ENCODE measurements at regions not wholly inside any gene's neighbourhood (a gene's known extent, or its start where the extent isn't known, plus 50 kb on each side); places are given as distances from the start of the nearest gene placed in this dataset.

DNA sequence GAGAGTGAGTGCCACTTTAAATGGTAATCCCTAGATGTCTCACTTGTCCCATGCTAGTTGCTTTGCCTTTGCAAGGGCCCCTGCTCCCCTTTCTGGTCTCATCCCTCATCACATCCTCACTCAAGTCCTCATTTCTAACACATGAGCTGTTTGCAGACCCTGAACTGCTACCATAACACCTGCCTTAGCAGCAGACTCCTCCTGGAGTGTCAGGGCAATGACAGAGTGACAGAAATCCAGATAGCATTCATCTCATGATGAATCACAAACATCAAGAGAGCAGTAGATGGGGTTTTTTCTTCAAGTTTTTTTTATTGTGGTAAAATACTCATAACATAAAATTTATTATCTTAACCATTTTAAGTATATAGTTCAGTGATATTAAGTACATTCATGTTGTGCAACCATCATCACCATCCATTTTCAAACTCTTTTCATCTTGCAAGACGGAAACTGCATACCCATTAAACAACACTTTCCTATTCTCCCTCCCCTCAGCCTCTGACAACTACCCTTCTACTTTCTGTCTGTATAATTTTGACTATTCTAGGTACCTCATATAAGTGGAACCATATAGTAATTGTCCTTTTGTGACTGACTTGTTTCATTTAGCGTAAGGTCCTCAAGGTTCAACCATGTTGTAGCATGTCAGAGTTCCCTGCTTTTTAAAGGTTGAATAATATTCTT lies 133.2 kb upstream of the RPS6KA3 start:
- Histone ChIP-seq H3K36me3 (replicated peaks; ENCODE audit: control insufficient read depth, insufficient read depth, low read length) (no peaks in the 10 kb centered on the region), H3K27me3 (ENCODE audit: control insufficient read depth, insufficient read depth, low read length) (no peaks in the 10 kb centered on the region), H3K4me3 (ENCODE audit: insufficient read depth, low read depth, low read length) (no peak overlapping the region)
- DNase-seq: no peak

DNA sequence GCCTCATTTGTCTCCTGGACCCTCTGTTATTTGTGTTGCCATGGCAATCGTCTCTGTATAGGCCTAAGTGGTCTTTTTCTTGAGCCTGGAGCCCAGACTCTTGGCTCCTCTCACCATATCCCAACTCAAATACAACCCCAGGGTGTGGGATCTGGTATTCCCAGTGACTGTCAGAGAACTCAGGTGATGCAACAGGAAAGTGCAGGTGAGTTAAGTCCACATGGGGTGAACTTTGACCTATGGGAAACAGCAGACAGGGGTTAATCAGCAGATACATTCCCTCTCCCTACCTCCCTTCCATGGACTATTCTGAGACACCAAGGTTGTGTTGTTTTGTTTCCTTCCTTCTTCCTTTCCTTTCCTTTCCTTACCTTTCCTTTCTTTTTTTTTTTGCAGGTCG lies 130.9 kb upstream of the RPS6KA3 start:
- Histone ChIP-seq H3K27me3 (ENCODE audit: control insufficient read depth, insufficient read depth, low read length) (no peaks in the 10 kb centered on the region), H3K4me3 (ENCODE audit: insufficient read depth, low read depth, low read length) (no peak overlapping the region), H3K36me3 (replicated peaks; ENCODE audit: control insufficient read depth, insufficient read depth, low read length) (no peaks in the 10 kb centered on the region)
- no peak for DNase-seq

DNA sequence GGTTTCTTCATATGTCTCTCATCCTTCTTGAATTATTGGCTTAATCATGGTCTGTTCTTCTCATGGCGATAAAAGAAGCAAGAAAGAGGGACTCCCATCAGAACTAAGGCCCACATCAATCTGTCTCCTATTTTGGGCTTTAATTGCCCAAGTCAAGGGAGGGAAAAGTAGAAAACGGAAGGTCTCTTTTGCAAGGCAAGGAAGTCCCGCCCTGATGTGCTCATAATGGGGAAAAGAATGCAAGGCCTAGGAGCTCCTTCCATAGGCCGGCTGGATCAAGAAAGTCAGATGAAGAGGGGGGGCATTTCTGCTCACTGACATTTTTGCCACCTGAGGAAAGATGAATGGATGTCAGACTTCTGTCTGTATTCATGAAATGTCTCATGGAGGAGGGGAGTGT lies 127.7 kb upstream of the RPS6KA3 start:
- DNase-seq: no peak
- no peak overlapping the region for H3K4me3 ChIP-seq (ENCODE audit: insufficient read depth, low read depth, low read length)
- no peaks in the 10 kb centered on the region for H3K36me3 ChIP-seq (replicated peaks; ENCODE audit: control insufficient read depth, insufficient read depth, low read length)
- no peaks in the 10 kb centered on the region for H3K27me3 ChIP-seq (ENCODE audit: control insufficient read depth, insufficient read depth, low read length)

DNA sequence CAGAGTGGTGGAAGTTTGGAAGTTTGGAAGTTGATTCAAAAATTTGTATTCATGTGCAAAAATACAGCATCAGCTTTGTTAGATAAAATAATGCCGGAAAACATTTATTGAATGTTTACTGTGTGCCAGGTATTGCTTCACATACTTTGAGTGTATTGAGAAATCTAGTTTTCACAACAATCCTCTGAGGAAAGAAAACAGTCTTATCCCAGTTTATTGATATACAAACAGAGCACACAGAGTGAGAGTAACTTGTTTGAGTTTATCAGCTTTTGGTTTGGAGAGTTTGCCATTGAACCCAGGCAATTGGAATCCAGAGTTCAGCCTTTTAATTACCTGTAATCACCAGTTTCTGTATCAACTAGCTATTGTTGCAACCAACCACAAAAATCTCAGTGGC lies 127.2 kb upstream of the RPS6KA3 start:
- no peaks in the 10 kb centered on the region for H3K36me3 ChIP-seq (replicated peaks; ENCODE audit: control insufficient read depth, insufficient read depth, low read length)
- H3K27me3 ChIP-seq (ENCODE audit: control insufficient read depth, insufficient read depth, low read length): no peaks in the 10 kb centered on the region
- DNase-seq: no peak
- no peak overlapping the region for H3K4me3 ChIP-seq (ENCODE audit: insufficient read depth, low read depth, low read length)

DNA sequence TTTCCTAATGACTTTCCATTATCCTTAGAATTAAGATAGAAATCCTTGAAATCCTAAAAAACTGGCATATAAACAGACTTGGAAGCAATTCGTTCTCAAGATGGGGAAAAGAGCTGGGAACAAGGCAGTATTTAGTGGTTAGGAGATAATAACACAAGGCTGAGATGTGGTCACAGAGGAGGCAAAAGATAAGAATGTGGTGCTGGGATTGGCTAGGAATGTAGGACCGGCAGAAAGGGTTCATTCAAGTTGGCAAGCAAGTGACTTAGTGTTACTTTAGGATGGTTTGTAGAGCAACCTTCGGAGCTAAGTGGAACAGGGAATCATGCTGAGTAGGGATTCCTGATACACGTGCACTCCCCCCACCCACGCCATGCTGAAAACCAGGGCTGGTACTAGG lies 121.9 kb upstream of the RPS6KA3 start:
- Histone ChIP-seq H3K27me3 (ENCODE audit: control insufficient read depth, insufficient read depth, low read length) (no peaks in the 10 kb centered on the region), H3K36me3 (replicated peaks; ENCODE audit: control insufficient read depth, insufficient read depth, low read length) (no peaks in the 10 kb centered on the region), H3K4me3 (ENCODE audit: insufficient read depth, low read depth, low read length) (no peak overlapping the region)
- DNase-seq: no peak

DNA sequence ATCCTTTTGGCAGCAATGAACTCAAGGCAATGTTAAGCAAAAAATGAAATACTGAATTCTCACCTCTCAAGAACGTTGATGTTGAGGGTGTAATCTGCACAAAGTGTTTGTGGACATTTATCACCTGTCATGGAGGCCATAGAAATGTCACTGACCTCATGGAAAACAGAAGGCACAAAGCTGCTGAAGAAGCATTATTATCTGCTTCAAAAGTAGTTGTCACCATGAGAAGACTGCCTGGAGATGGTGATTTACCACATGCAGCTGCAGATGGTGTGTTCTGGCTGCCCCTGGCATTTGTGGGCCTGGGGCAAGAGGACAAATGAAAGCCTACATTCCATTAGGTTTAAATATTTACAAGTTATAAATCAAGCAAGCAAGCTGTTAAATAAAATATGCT lies 116.8 kb upstream of the RPS6KA3 start:
- Histone ChIP-seq H3K27me3 (ENCODE audit: control insufficient read depth, insufficient read depth, low read length) (no peaks in the 10 kb centered on the region), H3K4me3 (ENCODE audit: insufficient read depth, low read depth, low read length) (no peak overlapping the region), H3K36me3 (replicated peaks; ENCODE audit: control insufficient read depth, insufficient read depth, low read length) (no peaks in the 10 kb centered on the region)
- no peak for DNase-seq

DNA sequence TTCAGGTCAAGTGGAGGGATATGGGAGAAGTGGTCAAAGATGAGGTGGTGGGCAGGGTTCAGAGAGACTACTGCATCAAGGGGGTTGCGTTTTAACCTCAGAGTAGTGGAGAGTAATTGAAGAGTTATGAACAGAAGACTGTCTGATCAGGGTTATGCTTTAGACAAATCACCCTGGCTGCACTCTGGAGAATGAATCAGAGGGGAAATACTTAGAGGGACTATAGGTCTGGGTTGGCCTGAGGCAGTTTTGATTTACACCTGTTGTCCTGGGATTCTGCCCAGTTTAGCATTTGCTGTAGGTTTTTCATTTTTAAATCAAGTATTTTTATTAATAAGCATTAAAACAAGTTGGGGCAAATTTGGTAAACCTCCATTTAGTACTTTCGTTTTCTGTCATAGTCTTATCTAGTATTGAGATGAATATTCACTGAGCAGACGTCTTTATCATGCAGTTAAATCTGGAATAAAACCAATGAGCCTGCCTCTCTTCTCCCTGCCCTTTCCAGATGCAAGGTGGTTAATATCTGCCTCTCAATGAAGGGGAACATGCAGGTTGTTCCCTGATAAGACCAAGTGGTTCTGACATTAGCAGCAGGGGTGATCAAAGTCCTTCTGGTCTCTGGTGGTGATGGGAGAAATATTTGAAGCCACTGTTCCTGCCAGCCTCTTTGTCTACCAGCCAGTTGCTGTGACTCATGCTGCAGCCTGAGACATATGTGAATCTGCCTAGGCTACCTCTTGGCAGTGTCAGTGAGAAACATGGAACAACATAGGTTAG lies 116.0 kb upstream of the RPS6KA3 start:
- Histone ChIP-seq H3K27me3 (ENCODE audit: control insufficient read depth, insufficient read depth, low read length) (no peaks in the 10 kb centered on the region), H3K36me3 (replicated peaks; ENCODE audit: control insufficient read depth, insufficient read depth, low read length) (no peaks in the 10 kb centered on the region), H3K4me3 (ENCODE audit: insufficient read depth, low read depth, low read length) (no peak overlapping the region)
- DNase-seq: no peak

DNA sequence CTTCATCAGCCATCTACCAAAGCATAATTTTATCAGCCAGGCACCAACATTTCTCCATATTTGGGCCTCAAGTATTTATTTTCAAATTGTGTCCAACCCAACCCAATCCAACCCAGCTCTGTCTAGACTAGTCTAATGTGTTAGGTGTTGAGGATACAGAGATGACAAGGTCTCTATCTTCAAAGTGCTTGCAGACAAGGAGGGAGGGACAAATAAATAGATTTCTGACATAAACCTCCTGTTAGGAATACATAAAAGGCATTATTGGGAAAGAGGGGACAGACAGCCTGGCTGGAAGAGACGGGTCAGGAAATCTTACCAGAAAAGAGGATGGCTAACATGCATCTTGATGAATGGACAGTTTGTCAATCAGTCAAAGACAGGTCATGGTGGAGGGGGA lies 115.4 kb upstream of the RPS6KA3 start:
- H3K4me3 ChIP-seq (ENCODE audit: insufficient read depth, low read depth, low read length): no peak overlapping the region
- no peaks in the 10 kb centered on the region for H3K36me3 ChIP-seq (replicated peaks; ENCODE audit: control insufficient read depth, insufficient read depth, low read length)
- no peak for DNase-seq
- no peaks in the 10 kb centered on the region for H3K27me3 ChIP-seq (ENCODE audit: control insufficient read depth, insufficient read depth, low read length)

DNA sequence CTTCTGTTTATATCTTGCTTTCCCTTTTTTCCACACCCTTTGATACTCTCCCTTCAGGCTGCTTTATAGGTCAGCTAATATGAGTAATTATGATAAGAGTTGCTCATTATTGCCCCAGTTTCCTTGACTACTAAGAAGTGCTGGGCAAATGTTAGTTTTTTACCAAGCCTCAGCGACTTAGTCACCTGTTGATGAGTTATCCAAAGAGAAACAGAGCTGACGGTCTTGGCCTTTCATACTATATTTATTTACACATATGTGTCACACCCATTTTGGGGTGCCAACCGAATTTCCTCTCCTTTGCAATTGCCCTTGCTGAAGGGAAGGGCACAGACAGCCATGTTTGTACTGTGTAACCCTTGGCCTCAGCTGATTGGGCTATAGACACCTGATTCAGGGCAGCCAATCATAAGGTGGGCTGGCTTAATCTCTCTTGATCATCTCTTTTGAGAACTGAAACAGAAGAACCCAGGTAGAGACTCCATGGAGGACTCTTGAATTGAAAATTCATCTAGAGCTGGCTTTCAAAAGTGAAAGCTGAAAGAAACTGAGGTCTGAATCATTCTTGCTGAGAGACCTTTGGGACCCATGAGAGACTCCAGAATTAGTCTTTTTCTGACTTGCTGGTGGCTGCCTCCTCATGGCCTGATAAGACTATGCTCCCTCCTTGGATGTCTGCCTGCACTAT lies 111.7 kb upstream of the RPS6KA3 start:
- no peak for DNase-seq

DNA sequence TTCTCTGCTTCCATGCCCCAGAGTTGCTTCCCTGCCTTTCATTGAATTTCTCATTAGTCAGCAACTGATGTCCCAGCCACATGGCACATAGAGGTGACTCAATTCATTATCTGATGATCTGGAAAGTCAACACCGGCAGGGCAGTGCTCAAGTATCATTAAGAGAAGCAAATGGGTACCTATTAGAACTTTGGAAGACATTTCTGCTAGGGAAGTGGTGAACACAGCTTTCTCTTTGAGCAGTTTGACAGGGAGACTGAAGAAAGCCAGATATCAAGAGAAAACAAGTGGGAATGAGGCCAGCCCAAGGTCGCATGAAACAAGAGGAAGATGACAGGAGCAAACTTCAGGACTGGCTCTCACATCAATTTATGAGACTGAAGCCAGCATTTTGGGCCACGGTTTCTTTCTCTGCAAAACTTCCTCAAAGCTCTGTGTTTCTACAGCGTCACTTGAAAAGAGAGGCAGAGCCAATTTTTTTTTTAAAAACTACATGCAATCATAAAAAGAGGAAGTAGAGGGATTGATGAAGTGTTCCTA lies 108.3 kb upstream of the RPS6KA3 start:
- Histone ChIP-seq H3K27me3 (ENCODE audit: control insufficient read depth, insufficient read depth, low read length) (no peaks in the 10 kb centered on the region), H3K4me3 (ENCODE audit: insufficient read depth, low read depth, low read length) (no peak overlapping the region), H3K36me3 (replicated peaks; ENCODE audit: control insufficient read depth, insufficient read depth, low read length) (no peaks in the 10 kb centered on the region)
- DNase-seq: no peak

More for the DNA sequence above, 111.7 kb upstream of the RPS6KA3 start:
- Histone ChIP-seq H3K36me3 (replicated peaks; ENCODE audit: control insufficient read depth, insufficient read depth, low read length) (no peaks in the 10 kb centered on the region), H3K4me3 (ENCODE audit: insufficient read depth, low read depth, low read length) (no peak overlapping the region), H3K27me3 (ENCODE audit: control insufficient read depth, insufficient read depth, low read length) (no peaks in the 10 kb centered on the region)

DNA sequence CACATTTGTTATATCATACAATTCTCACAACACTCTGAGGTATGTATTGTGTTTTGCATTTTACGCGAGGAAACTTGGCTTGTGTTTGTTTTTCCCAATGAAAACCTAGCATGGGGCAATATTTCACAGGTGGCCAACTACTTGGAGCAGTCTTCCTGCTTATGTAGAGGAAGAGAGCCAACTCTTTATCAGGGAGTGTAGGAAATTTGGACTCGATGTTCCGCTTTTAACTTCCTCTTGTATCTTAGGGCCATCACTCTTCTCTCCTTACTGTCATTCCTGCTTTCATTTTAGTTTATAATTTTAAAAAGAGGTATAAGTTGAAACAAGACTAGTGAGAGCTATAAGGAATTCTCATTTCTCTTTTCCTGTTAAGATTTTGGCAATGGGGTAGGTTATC lies 107.7 kb upstream of the RPS6KA3 start:
- Histone ChIP-seq H3K36me3 (replicated peaks; ENCODE audit: control insufficient read depth, insufficient read depth, low read length) (no peaks in the 10 kb centered on the region), H3K27me3 (ENCODE audit: control insufficient read depth, insufficient read depth, low read length) (no peaks in the 10 kb centered on the region), H3K4me3 (ENCODE audit: insufficient read depth, low read depth, low read length) (no peak overlapping the region)
- no peak for DNase-seq

DNA sequence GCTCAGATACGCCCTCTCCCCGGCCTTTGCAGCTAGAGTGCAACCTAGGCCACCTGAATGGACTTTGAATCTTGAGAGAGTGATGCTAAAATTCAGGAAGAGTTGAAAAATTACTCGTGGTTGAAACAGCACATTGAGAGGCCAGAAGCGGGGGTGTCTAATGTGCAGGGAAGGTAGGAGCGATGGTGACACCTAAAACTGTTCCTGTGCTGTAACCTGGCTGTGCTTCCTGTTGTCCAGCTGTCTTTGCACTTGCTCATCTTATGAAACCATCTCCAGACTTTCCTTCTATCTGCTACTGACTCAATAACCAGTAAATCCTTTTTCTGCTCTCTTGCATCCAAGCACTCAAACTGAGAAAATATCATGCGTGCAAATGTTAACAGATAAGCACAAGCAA lies 106.4 kb upstream of the RPS6KA3 start:
- H3K27me3 ChIP-seq (ENCODE audit: control insufficient read depth, insufficient read depth, low read length): no peaks in the 10 kb centered on the region
- no peak overlapping the region for H3K4me3 ChIP-seq (ENCODE audit: insufficient read depth, low read depth, low read length)
- H3K36me3 ChIP-seq (replicated peaks; ENCODE audit: control insufficient read depth, insufficient read depth, low read length): no peaks in the 10 kb centered on the region
- no peak for DNase-seq

DNA sequence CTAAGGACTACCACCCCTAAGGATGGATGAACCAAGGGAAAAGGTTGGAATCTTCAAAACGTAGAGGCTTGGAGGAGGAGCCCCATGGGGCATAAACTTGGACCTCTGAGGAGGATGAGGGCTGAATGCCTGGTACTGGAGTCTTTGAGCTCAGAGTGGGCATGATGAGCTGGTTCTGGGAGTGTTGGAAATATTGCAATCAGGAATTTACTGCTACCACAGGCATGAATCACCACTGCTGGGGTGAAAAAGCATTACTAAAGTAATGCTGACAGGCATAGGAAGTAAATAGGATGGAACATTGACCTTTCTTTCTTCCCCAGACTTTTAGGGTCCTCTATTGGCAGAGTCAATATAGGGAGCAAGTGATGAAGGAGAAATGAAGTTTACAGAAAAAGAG lies 105.8 kb upstream of the RPS6KA3 start:
- no peak overlapping the region for H3K4me3 ChIP-seq (ENCODE audit: insufficient read depth, low read depth, low read length)
- H3K27me3 ChIP-seq (ENCODE audit: control insufficient read depth, insufficient read depth, low read length): no peaks in the 10 kb centered on the region
- no peaks in the 10 kb centered on the region for H3K36me3 ChIP-seq (replicated peaks; ENCODE audit: control insufficient read depth, insufficient read depth, low read length)
- no peak for DNase-seq

DNA sequence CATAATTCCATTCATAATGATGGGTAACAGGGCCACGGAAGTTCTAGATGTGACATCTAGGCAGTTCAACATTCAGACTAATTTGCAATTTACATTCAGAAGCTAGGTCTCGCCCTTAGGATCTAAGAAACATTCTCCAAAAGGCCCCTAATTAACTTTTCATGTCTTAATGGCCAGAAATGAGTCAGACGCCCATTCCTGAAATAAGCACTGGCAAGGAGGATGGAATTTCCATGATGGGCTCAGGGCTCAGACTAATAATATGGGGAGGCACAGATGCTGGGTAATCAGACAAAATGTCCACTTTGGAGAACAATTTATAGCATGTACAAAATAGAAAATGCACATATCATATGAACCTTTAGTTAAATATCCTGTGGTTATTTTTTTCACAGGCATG lies 102.8 kb upstream of the RPS6KA3 start:
- no peak for DNase-seq
- Histone ChIP-seq H3K27me3 (ENCODE audit: control insufficient read depth, insufficient read depth, low read length) (no peaks in the 10 kb centered on the region), H3K36me3 (replicated peaks; ENCODE audit: control insufficient read depth, insufficient read depth, low read length) (no peaks in the 10 kb centered on the region), H3K4me3 (ENCODE audit: insufficient read depth, low read depth, low read length) (no peak overlapping the region)

DNA sequence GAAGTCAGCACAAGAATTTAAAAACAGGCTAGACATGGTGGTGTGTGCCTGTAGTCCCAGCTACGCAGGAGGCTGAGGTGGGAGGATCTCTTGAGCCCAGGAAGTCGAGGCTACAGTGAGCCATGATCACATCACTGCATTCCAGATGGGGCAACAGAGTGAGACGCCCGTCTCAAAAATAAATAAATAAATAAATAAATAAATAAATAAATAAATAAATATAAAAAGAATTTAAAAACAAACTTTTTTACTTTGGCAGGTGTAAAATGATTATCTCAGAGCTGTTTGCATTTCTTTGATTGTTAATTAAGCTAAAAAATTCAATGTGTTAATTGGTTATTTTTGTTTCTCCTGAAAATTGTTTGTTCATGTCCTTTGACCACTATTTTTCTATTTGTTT lies 97.5 kb upstream of the RPS6KA3 start:
- DNase-seq: no peak
- Histone ChIP-seq H3K4me3 (ENCODE audit: insufficient read depth, low read depth, low read length) (no peak overlapping the region), H3K36me3 (replicated peaks; ENCODE audit: control insufficient read depth, insufficient read depth, low read length) (no peaks in the 10 kb centered on the region), H3K27me3 (ENCODE audit: control insufficient read depth, insufficient read depth, low read length) (no peaks in the 10 kb centered on the region)
